HG02642 (cell line): ENCODE measurements at regions not wholly inside any gene's neighbourhood (a gene's known extent, or its start where the extent isn't known, plus 50 kb on each side); places are given as distances from the start of the nearest gene placed in this dataset.

Experiments used
- ATAC-seq: cut with Tn5 transposase; IDR thresholded peaks from one replicate; pipeline ENCODE4 v1.9.1; 2021; ENCODE audit warnings: mild to moderate bottlenecking; ENCODE audit not compliant: unreplicated experiment, poor library complexity

- no peak for ATAC-seq
Observed at GRCh38 chr5:155282503-155283107, 269.1 kb downstream of the KIF4B start.

DNA sequence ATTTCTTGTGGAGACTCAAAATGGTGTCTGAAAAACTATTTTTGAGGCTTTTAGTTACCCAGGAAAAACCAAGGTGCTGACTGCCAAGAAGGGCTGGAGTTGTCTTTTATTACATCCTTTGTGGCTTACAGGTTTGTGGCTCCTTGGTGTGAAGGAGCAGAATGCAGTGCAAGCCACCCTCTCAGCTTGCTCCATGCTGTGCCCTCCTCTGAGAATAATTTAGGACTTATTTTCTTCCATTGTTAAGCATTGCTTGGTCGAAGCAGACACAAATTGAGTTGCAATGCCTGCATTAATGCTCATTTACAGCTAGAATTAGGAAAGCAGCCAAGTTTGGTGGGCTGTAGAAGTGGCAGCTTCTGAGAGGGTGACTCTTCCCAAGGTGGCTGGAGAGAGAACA, 272.2 kb downstream of the KIF4B start:
- ATAC-seq, result no peak

- no peak for ATAC-seq
Observed at GRCh38 chr5:155290937-155291336, 277.4 kb downstream of the KIF4B start.

DNA sequence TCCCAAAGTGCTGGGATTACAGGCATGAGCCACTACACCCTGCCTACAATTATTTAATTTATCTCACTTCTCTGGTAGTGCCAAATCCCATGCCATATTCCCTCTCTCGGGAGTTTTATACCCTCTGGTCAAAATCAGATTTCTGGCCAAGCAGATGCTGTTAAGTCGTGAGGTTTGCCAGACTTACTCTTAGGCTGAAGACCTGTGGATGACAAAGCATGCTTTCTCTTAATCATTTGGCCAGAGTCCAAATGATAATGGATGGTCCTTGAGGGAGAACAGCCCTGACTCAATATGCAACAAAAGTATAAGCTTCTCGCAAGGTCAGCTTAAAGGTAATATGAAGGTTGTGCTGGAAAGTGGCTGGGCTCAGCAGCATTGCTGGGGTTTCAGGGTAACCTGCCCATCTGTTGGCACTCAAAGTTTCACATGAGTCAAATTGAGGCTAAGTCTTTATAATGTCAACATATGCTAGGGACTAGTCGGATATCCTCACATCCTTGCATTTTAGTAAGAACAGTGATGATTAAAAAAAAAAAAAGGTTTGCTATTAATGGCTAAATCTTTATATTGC, 280.1 kb downstream of the KIF4B start:
- ATAC-seq, result no peak

DNA sequence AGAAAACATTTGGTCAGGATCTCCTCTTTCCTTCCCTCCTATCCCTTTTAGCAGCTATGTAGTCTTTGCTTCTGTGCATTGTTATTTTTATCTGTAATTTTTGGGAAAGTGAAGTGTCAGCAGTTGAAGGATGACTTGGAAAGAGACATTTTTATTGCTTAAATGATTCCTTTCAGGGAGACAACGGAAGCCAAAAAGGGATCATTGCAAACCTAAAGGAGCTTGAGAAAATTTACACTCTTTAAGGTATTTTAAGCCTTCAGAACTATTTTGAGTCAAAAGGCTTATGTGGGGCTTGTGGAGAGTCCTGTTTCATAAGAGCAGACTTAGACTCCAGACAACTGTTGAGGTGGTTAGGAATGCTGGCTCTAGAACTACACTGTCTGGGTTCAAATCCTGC, 281.6 kb downstream of the KIF4B start:
- ATAC-seq, result no peak

- no peak for ATAC-seq
Observed at GRCh38 chr5:155299386-155300005, 285.9 kb downstream of the KIF4B start.

DNA sequence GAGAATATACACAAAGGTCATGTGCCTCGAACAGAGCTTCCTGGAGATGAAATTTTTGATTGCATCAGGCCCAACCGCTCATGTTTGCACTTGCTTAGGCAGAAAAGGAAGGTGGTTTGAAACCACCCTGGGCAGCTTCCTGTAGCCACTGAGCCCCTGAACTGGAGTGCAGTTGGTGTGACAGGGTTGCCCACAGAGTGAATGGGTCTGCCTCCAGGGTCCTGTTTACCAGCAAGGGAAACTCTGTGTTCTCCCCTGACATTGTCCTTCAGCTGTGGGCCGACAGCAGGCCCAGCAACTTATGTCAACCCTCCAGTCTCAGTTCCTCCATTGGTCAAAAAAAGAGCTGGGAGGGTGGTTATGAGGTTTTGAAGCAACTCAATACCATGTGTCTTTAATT, 289.6 kb downstream of the KIF4B start:
- ATAC-seq, result no peak

GRCh38 chr5:155307229-155307628, 293.7 kb downstream of the KIF4B start:
- ATAC-seq, result no peak

DNA sequence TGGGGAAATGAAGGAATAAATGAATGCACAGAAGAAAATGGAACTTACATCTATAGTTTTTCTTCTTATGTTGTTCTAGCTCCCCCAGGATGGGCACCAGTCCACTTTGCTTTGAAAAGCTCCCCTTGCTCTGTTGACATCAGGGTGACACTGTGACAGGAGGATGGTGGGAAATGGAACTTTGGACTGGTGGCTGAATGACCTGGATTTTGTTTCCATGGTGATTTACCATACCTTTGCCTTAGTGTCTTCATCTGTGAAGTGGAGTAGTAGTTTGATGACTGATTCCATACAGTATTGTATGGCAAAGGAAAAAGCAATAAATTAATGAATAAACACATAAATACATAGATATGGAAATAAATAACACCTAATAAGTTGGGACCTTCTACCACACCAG, 294.7 kb downstream of the KIF4B start:
- ATAC-seq, result no peak

DNA sequence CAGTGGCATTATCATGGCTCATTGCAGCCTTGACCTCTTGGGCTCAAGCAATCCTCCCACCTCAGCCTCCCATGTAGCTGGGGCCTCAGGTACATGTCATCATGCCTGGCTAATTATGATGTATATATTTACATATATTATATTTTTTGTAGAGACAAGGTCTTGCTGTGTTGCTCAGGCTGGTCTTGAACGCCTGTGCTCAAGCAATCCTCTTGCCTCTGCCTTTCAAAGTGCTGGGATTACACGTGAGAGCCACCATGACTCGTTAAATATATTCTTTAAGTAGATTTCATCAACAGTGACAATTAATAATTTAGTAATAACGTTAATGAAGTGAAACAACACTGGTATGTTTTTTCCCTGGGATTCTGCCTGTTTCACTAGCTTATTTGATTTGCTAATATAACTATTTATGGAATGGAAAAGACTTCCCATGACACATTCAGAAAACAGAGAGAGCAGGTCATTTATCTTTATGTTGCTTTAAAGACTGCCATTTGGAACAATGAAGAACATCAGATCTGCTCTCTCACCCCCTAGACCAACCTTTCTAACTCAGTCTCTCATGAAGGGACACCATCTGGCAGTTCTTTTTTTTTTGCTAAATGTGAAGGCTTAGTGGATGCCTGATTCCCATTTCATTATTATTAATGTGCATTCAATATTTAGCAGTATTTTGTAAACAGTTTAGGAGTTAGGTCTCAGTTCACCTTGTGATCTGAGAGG, 295.6 kb downstream of the KIF4B start:
- ATAC-seq, result no peak

DNA sequence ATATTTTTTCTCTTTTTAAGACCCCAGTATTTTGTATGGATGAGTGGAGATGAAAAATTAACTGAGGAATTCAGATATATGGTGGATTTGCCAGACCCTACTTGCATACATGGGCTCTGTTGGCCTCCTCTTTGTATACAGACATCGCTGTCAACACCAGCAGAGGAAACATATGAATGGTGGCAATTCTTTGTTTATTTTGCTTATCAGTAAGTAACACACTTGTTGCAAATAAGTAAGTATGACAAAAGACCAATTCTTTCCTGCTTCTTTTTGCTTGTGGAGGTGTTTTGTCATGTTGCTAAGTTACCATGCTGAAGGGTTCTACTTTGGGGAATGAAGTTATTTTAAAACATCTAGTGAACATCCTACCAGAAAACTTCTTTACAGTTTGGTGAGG, 298.2 kb downstream of the KIF4B start:
- no peak for ATAC-seq

DNA sequence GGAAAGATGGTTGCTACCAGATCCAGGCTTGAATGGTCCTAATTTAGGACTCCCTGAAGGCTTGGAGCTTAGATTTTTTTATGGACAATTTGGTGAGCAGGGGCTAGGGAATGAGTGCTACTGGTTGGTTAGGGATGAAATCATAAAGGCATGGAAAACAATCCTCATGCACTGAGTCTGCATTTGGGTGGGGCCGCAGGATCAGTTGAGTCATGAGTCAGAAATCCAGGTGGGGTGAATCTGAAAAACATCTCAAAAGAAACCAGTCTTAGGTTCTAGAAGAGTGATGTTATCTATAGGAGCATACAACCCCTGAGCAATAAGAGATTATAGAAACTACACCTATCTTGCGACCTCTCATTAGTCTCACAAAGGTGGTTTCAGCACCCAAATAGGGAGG, 300.0 kb downstream of the KIF4B start:
- no peak for ATAC-seq

DNA sequence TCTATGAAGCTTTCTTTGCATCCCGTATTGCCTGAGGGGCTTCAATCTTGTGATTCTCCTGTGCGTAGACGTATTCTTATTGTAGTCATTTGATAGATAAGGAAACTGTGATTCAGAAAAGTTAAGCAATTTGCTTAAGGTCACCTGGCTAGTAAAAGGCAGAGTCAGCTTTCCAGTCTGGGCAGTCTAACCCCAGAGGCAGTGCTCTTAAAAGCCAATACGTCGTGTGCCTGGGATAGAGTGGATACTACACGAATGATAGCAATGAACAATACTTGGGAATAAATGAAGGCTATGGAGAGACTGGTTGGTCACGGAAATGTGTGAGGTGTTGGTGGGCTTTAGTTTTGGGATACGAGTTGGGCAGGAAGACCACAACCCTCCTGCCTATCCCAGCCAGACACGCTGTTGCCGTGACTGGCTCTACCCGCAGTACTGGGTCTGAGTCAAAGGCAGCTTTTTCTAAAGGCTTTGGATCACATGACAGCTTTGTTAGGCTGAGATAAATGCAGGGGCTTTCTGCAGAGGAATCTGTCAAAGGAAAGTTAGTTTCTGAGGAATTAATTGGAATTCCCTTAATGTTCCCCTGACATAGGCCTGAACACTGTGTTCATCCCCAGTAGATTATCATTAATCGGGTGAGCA, 302.6 kb downstream of the KIF4B start:
- ATAC-seq, result no peak

GRCh38 chr5:155332618-155333017, 319.1 kb downstream of the KIF4B start:
- peak; percentile 55 for ATAC-seq

DNA sequence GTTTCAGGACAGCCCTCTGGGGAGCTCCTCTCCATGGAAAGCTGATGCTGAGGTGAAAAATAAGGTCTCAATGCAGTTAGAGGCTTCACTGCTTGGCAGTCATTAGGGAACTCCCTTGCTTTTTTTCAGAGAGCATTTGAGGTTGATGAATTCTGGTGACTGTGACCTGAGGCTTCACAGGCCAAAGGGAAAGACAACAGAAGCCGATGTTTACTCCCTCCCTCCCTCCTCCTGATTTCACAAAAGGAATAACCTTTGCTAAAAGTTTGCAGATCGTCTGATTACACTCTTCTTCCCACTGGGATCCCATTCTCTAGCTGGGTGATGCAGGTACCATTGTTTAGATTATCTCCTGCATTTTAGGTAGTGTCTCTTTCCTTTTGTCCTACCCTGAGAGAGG, 329.4 kb downstream of the KIF4B start:
- ATAC-seq, result no peak

DNA sequence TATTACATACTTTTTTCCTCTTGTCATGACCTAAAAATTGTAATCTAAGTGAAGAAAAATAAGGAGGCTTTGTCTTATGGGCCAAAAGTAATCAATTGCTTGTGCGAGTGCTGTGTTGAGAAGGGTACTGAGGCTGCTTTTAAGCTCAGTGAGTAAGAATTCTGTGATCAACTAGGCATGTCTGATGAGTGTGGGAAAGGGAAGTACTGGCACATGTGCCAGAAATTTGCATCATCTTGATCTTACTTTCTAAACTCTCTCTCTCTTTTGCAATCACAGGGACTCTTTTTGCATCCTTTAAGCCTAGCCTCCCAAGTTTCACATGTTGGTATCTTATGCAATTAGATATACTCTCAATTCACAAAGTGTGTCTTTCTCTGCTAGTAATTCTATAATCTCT, 329.9 kb downstream of the KIF4B start:
- no peak for ATAC-seq

- no peak for ATAC-seq
Observed at GRCh38 chr5:155353231-155353630, 339.7 kb downstream of the KIF4B start.

DNA sequence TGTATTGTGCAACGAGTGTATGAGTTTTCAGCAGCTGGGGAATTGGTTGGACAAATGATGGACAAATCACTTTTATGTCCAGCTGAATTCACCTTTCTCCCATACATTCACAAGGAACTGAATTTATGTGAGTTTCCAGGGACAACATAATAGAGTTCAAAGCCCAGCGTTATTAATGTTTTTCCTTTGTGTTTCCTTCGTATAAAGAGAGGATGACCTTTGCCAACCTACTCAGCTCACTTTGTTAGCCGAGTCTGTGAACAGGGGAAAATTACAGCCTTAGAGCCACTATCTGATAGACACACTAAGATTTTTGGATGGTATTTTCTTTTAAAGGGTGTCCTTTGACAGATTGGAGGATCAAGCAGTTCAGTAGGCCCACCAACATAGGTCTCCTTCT, 352.5 kb downstream of the KIF4B start:
- ATAC-seq, result no peak

GRCh38 chr5:155367841-155368240, 354.3 kb downstream of the KIF4B start:
- no peak for ATAC-seq

- ATAC-seq, result no peak
Observed at GRCh38 chr5:155368490-155368889, 354.9 kb downstream of the KIF4B start.

- ATAC-seq, result no peak
Observed at GRCh38 chr5:155380480-155380879, 366.9 kb downstream of the KIF4B start.
